Muscle of arm (tissue), 1 donor: ENCODE measurements at regions not wholly inside any gene's neighbourhood (a gene's known extent, or its start where the extent isn't known, plus 50 kb on each side); places are given as distances from the start of the nearest gene placed in this dataset.
"Not testable (repeated sequence)": the region's sequence is repeated elsewhere in the genome, so short reads cannot be mapped to it uniquely, and the experiment has no call there.

Experiments used
- DNase-seq: peaks from one replicate; pipeline ENCODE4 v3.0.0-alpha.2; 2013

- DNase-seq, result no peak
Observed at GRCh38 chr13:76620036-76620435, 266.2 kb downstream of the KCTD12 start.

GRCh38 chr13:76619631-76620030, 266.6 kb downstream of the KCTD12 start:
- no peak for DNase-seq

GRCh38 chr13:76610819-76611415, 275.3 kb downstream of the KCTD12 start:
- DNase-seq, result no peak

- no peak for DNase-seq
Observed at GRCh38 chr13:76609643-76610042, 276.6 kb downstream of the KCTD12 start.

GRCh38 chr13:76607866-76608265, 278.3 kb downstream of the KCTD12 start:
- peak; percentile 25 for DNase-seq

- DNase-seq, result peak; percentile 32
Observed at GRCh38 chr13:76600081-76600480, 286.1 kb downstream of the KCTD12 start.

- no peak for DNase-seq
Observed at GRCh38 chr13:76597868-76598267, 288.3 kb downstream of the KCTD12 start.

GRCh38 chr13:76596216-76596615, 290.0 kb downstream of the KCTD12 start:
- no peak for DNase-seq

GRCh38 chr13:76594435-76594834, 291.8 kb downstream of the KCTD12 start:
- no peak for DNase-seq

- no peak for DNase-seq
Observed at GRCh38 chr13:76586842-76587241, 299.4 kb downstream of the KCTD12 start.

- no peak for DNase-seq
Observed at GRCh38 chr13:76579701-76580100, 306.5 kb downstream of the KCTD12 start.

GRCh38 chr13:76575634-76576033, 310.6 kb downstream of the KCTD12 start:
- not testable (repeated sequence) for DNase-seq

GRCh38 chr13:76570510-76570971, 315.7 kb downstream of the KCTD12 start:
- peak; percentile 56 for DNase-seq

- DNase-seq, result no peak
Observed at GRCh38 chr13:76556627-76557026, 329.6 kb downstream of the KCTD12 start.

GRCh38 chr13:76552807-76553206, 333.4 kb downstream of the KCTD12 start:
- no peak for DNase-seq

GRCh38 chr13:76552041-76552772, 334.0 kb downstream of the KCTD12 start:
- DNase-seq, result peak; percentile 31

GRCh38 chr13:76542176-76542575, 344.0 kb downstream of the KCTD12 start:
- DNase-seq, result no peak

GRCh38 chr13:76538004-76538403, 348.2 kb downstream of the KCTD12 start:
- DNase-seq, result no peak

GRCh38 chr13:76533251-76533650, 353.0 kb downstream of the KCTD12 start:
- no peak for DNase-seq

GRCh38 chr13:76527041-76527440, 359.2 kb downstream of the KCTD12 start:
- no peak for DNase-seq

GRCh38 chr13:76523740-76524340, 362.4 kb downstream of the KCTD12 start:
- no peak for DNase-seq

- DNase-seq, result no peak
Observed at GRCh38 chr13:76522083-76522755, 364.0 kb downstream of the KCTD12 start.

GRCh38 chr13:76519685-76520084, 366.5 kb downstream of the KCTD12 start:
- no peak for DNase-seq
